Osteoblast (primary cell): ENCODE measurements at regions not wholly inside any gene's neighbourhood (a gene's known extent, or its start where the extent isn't known, plus 50 kb on each side); places are given as distances from the start of the nearest gene placed in this dataset. TPM values are rescaled to one million over a fixed set of nuclear protein-coding genes. Genes with fewer than 3 reads are reported as not detected.

Experiments used
- DNase-seq: peaks from one replicate; pipeline ENCODE4 v3.0.0; 2011; ENCODE audit warnings: low spot score, mixed read lengths; ENCODE audit not compliant: insufficient read length; ENCODE audit errors: missing footprints
- H2AFZ ChIP-seq: 2 replicates; pipeline ENCODE4 v1.6.0; 2011; ENCODE audit warnings: mild to moderate bottlenecking, low read length
- H3K27ac ChIP-seq: 2 replicates; pipeline ENCODE4 v1.5.1; 2011; ENCODE audit warnings: mild to moderate bottlenecking, low read depth, low read length, moderate library complexity
- H3K27me3 ChIP-seq: 2 replicates; pipeline ENCODE4 v1.6.0; 2012; ENCODE audit warnings: mild to moderate bottlenecking, control low read depth, inconsistent platforms, low read length, moderate library complexity; ENCODE audit not compliant: insufficient read depth
- H3K36me3 ChIP-seq: 2 replicates; pipeline ENCODE4 v1.5.1; 2011; ENCODE audit warnings: mild to moderate bottlenecking, low read length, control low read depth, moderate library complexity; ENCODE audit not compliant: insufficient read depth
- H3K4me1 ChIP-seq: 2 replicates; pipeline ENCODE4 v1.5.1; 2011; ENCODE audit warnings: mild to moderate bottlenecking, low read length, control low read depth, moderate library complexity; ENCODE audit not compliant: insufficient read depth
- H3K4me2 ChIP-seq: 2 replicates; pipeline ENCODE4 v1.6.0; 2011; ENCODE audit warnings: mild to moderate bottlenecking, low read length; ENCODE audit not compliant: insufficient read depth
- H3K4me3 ChIP-seq: fragments of 200-600 bp; sonication (generic); 3 replicates; pipeline ENCODE4 v1.5.1; 2012; ENCODE audit warnings: mild to moderate bottlenecking, low read length, inconsistent platforms; ENCODE audit not compliant: insufficient read depth
- H3K79me2 ChIP-seq: 2 replicates; pipeline ENCODE4 v1.6.0; 2012; ENCODE audit warnings: mild to moderate bottlenecking, low read length, control low read depth, inconsistent platforms; ENCODE audit not compliant: insufficient read depth
- H3K9me3 ChIP-seq: 2 replicates; pipeline ENCODE4 v1.5.1; 2011; ENCODE audit warnings: low read depth, low read length, control low read depth
- H4K20me1 ChIP-seq: 2 replicates; pipeline ENCODE4 v1.6.0; 2012; ENCODE audit warnings: mild to moderate bottlenecking, low read length, control low read depth; ENCODE audit not compliant: insufficient read depth
- CTCF ChIP-seq: IDR thresholded peaks from 2 replicates; pipeline ENCODE4 v1.5.1; 2011; ENCODE audit warnings: mild to moderate bottlenecking, low read depth, low read length, moderate library complexity; ENCODE audit errors: extremely low read depth
- small RNA-seq: library from RNA; depleted of rRNA; stranded (forward); fragments of <200 nt; gene quantifications from one replicate; pipeline ENCODE3, GENCODE V24; 2012

GRCh38 chr5:33372721-33373472 lies 67.9 kb upstream of the TARS1 start:
- Histone ChIP-seq H3K27me3 (no peaks in the 10 kb centered on the region), H3K4me1 (peaks cover 25% of the 10 kb centered on the region), H4K20me1 (no peaks in the 10 kb centered on the region), H3K4me2 (no peak overlapping the region), H3K79me2 (no peaks in the 10 kb centered on the region), H2AFZ (no peak overlapping the region), H3K9me3 (no peaks in the 10 kb centered on the region), H3K36me3 (no peaks in the 10 kb centered on the region), H3K27ac (peak overlapping the region; percentile 95), H3K4me3 (no peak overlapping the region)
- no peak for TF ChIP-seq CTCF
- DNase-seq, result no peak

- H3K9me3 ChIP-seq, result no peaks in the 10 kb centered on the region
- H3K4me2 ChIP-seq, result no peak overlapping the region
- DNase-seq, result no peak
- no peaks in the 10 kb centered on the region for H3K27me3 ChIP-seq
- H3K4me3 ChIP-seq, result no peak overlapping the region
- H3K4me1 ChIP-seq, result peaks cover 11% of the 10 kb centered on the region
- peak overlapping the region; percentile 56 for H2AFZ ChIP-seq
- no peak overlapping the region for H3K27ac ChIP-seq
- no peaks in the 10 kb centered on the region for H4K20me1 ChIP-seq
- no peaks in the 10 kb centered on the region for H3K79me2 ChIP-seq
- no peaks in the 10 kb centered on the region for H3K36me3 ChIP-seq
- no peak for TF ChIP-seq CTCF
Observed at GRCh38 chr5:33375900-33376299, 64.9 kb upstream of the TARS1 start.

- H3K4me1 ChIP-seq, result no peaks in the 10 kb centered on the region
- no peak overlapping the region for H3K4me3 ChIP-seq
- no peaks in the 10 kb centered on the region for H3K27me3 ChIP-seq
- H2AFZ ChIP-seq, result peak overlapping the region; percentile 26
- H4K20me1 ChIP-seq, result no peaks in the 10 kb centered on the region
- H3K27ac ChIP-seq, result no peak overlapping the region
- DNase-seq, result no peak
- peak; percentile 70 for TF ChIP-seq CTCF
- H3K36me3 ChIP-seq, result no peaks in the 10 kb centered on the region
- H3K9me3 ChIP-seq, result no peaks in the 10 kb centered on the region
- H3K4me2 ChIP-seq, result no peak overlapping the region
- no peaks in the 10 kb centered on the region for H3K79me2 ChIP-seq
Observed at GRCh38 chr5:33379757-33380156, 61.0 kb upstream of the TARS1 start.

- Histone ChIP-seq H4K20me1 (no peaks in the 10 kb centered on the region), H3K27ac (no peak overlapping the region), H3K4me2 (no peak overlapping the region), H3K79me2 (no peaks in the 10 kb centered on the region), H3K27me3 (no peaks in the 10 kb centered on the region), H3K9me3 (peaks cover 6% of the 10 kb centered on the region), H2AFZ (no peak overlapping the region), H3K36me3 (no peaks in the 10 kb centered on the region), H3K4me1 (no peaks in the 10 kb centered on the region), H3K4me3 (no peak overlapping the region)
- no peak for TF ChIP-seq CTCF
- DNase-seq, result no peak
Observed at GRCh38 chr5:33381243-33381642, 59.5 kb upstream of the TARS1 start.

Small RNA genes in the stretch of these regions (small RNA-seq; reads per million reads assigned to genes)
- not detected for gene AC010343.2
- not detected for gene AC025459.1
